IMR-90 (cell line): ENCODE measurements at regions not wholly inside any gene's neighbourhood (a gene's known extent, or its start where the extent isn't known, plus 50 kb on each side); places are given as distances from the start of the nearest gene placed in this dataset.

Source experiments
- ATAC-seq: fragments of 200-7000 bp; cut with Tn5 transposase; 2 replicates; pipeline ENCODE4 v1.9.1; 2020; ENCODE audit warnings: low read depth, mild to moderate bottlenecking, moderate library complexity
- BruUV-seq: library from RNA; stranded (reverse); fragments of 400-500 nt; replicated peaks from 2 replicates; lab custom pipeline; 2021; lab: Mats Ljungman, UMichigan
- CTCF ChIA-PET: fragments of 300-600 bp; formaldehyde crosslinking; extraction: SDS; loops from one replicate; lab custom pipeline; 2021; ENCODE audit warnings: antibody characterized with exemption; lab: Yijun Ruan, JAX
- POLR2A ChIA-PET: fragments of 300-600 bp; sonication (Branson Sonifier 250); formaldehyde crosslinking; loops from one replicate; lab custom pipeline; 2022; ENCODE audit warnings: antibody characterized with exemption; ENCODE audit not compliant: unreplicated experiment; lab: Charles Lee
- DNase-seq: peaks from one replicate; pipeline ENCODE4 v3.0.0; 2013
- H2AFZ ChIP-seq: replicated peaks from 2 replicates; pipeline ENCODE3; 2013; ENCODE audit warnings: low read length, mild to moderate bottlenecking; ENCODE audit not compliant: poor library complexity
- H2AK5ac ChIP-seq: 2 replicates; pipeline ENCODE4 v1.6.1; 2013; ENCODE audit warnings: low read depth, low read length, inconsistent platforms
- H2AK9ac ChIP-seq: replicated peaks from 2 replicates; pipeline ENCODE3; 2013; ENCODE audit warnings: mild to moderate bottlenecking, low read depth, low read length, moderate library complexity; ENCODE audit not compliant: poor library complexity
- H2BK120ac ChIP-seq: 2 replicates; pipeline ENCODE4 v1.6.1; 2013; ENCODE audit warnings: low read depth, low read length, inconsistent platforms
- H2BK15ac ChIP-seq: 3 replicates; pipeline ENCODE4 v1.6.1; 2013; ENCODE audit warnings: low read depth, low read length, inconsistent platforms
- H2BK20ac ChIP-seq: 2 replicates; pipeline ENCODE4 v1.6.1; 2013; ENCODE audit warnings: low read depth, mild to moderate bottlenecking, inconsistent platforms, low read length, moderate library complexity
- H2BK5ac ChIP-seq: 2 replicates; pipeline ENCODE4 v1.6.1; 2013; ENCODE audit warnings: mild to moderate bottlenecking, low read depth, low read length, inconsistent platforms; ENCODE audit not compliant: poor library complexity, severe bottlenecking
- H3K14ac ChIP-seq: replicated peaks from 2 replicates; pipeline ENCODE4 v1.6.1; 2013; ENCODE audit warnings: low read depth, low read length, inconsistent platforms
- H3K18ac ChIP-seq: 2 replicates; pipeline ENCODE4 v1.6.1; 2013; ENCODE audit warnings: low read depth, low read length, control low read depth
- H3K23ac ChIP-seq: 2 replicates; pipeline ENCODE4 v1.6.1; 2013; ENCODE audit warnings: low read depth, low read length, inconsistent platforms
- H3K27ac ChIP-seq: 2 replicates; pipeline ENCODE4 v1.5.1; 2013; ENCODE audit warnings: mild to moderate bottlenecking, control low read depth, low read length; ENCODE audit not compliant: insufficient read depth
- H3K27me3 ChIP-seq: 2 replicates; pipeline ENCODE4 v1.6.1; 2013; ENCODE audit warnings: low read length; ENCODE audit not compliant: control insufficient read depth, insufficient read depth
- H3K36me3 ChIP-seq: 2 replicates; pipeline ENCODE4 v1.6.1; 2013; ENCODE audit warnings: low read length, mixed read lengths; ENCODE audit not compliant: control insufficient read depth, insufficient read depth
- H3K4ac ChIP-seq: 2 replicates; pipeline ENCODE4 v1.6.1; 2013; ENCODE audit warnings: low read depth, low read length, inconsistent platforms
- H3K4me1 ChIP-seq: 2 replicates; pipeline ENCODE4 v1.6.1; 2013; ENCODE audit warnings: low read length, mixed read lengths; ENCODE audit not compliant: control insufficient read depth, insufficient read depth
- H3K4me2 ChIP-seq: 2 replicates; pipeline ENCODE4 v1.6.1; 2013; ENCODE audit warnings: low read depth, mild to moderate bottlenecking, control low read depth, low read length, moderate library complexity
- H3K4me3 ChIP-seq: 2 replicates; pipeline ENCODE4 v1.5.1; 2013; ENCODE audit warnings: low read depth, mild to moderate bottlenecking, control low read depth, low read length, moderate library complexity; ENCODE audit not compliant: insufficient read depth
- H3K56ac ChIP-seq: 2 replicates; pipeline ENCODE4 v1.6.1; 2013; ENCODE audit warnings: low read length, inconsistent platforms; ENCODE audit not compliant: insufficient read depth; ENCODE audit errors: extremely low read depth
- H3K79me1 ChIP-seq, 2 experiments: 2 replicates each; pipeline ENCODE4 v1.6.1; 2013; ENCODE audit warnings: low read length in 2 of 2, inconsistent platforms in 1 of 2, low read depth in 1 of 2
- H3K9ac ChIP-seq: 2 replicates; pipeline ENCODE4 v1.6.1; 2013; ENCODE audit warnings: low read depth, low read length, control low read depth
- H3K9me1 ChIP-seq: 2 replicates; pipeline ENCODE4 v1.6.1; 2013; ENCODE audit warnings: low read length, inconsistent platforms; ENCODE audit not compliant: insufficient read depth
- H3K9me3 ChIP-seq: 2 replicates; pipeline ENCODE4 v1.6.1; 2013; ENCODE audit warnings: low read length; ENCODE audit not compliant: control insufficient read depth, insufficient read depth
- H4K20me1 ChIP-seq: 2 replicates; pipeline ENCODE4 v1.6.1; 2013; ENCODE audit warnings: low read length, inconsistent platforms; ENCODE audit not compliant: insufficient read depth
- H4K5ac ChIP-seq: 2 replicates; pipeline ENCODE4 v1.6.1; 2013; ENCODE audit warnings: mild to moderate bottlenecking, low read depth, low read length, control low read depth
- H4K8ac ChIP-seq, 2 experiments: 2 replicates each; pipeline ENCODE4 v1.6.1; 2013; ENCODE audit warnings: low read depth in 2 of 2, low read length in 2 of 2, control low read depth in 1 of 2, inconsistent platforms in 1 of 2
- H4K91ac ChIP-seq: 2 replicates; pipeline ENCODE4 v1.6.1; 2013; ENCODE audit warnings: low read depth, low read length, inconsistent platforms; ENCODE audit not compliant: insufficient read depth
- BHLHE40 ChIP-seq: fragments of 150-350 bp; IDR thresholded peaks from 2 replicates; pipeline ENCODE4 v1.6.1; 2016; ENCODE audit warnings: mild to moderate bottlenecking, low read depth, low read length
- CEBPB ChIP-seq: IDR thresholded peaks from 2 replicates; pipeline ENCODE4 v1.6.1; 2012; ENCODE audit warnings: low read depth, low read length, improper control_type of control experiment
- CHD1 ChIP-seq: IDR thresholded peaks from 2 replicates; pipeline ENCODE4 v1.6.1; 2012; ENCODE audit warnings: low read depth, low read length, improper control_type of control experiment
- FOS ChIP-seq: fragments of 150-350 bp; IDR thresholded peaks from 2 replicates; pipeline ENCODE4 v1.6.1; 2016; ENCODE audit warnings: low read depth, low read length
- MAFK ChIP-seq: IDR thresholded peaks from 2 replicates; pipeline ENCODE4 v1.6.1; 2012; ENCODE audit warnings: low read depth, low read length, improper control_type of control experiment
- MAZ ChIP-seq: IDR thresholded peaks from 2 replicates; pipeline ENCODE4 v1.6.1; 2012; ENCODE audit warnings: low read depth, mild to moderate bottlenecking, low read length, improper control_type of control experiment, moderate library complexity, borderline replicate concordance
- MXI1 ChIP-seq: IDR thresholded peaks from 2 replicates; pipeline ENCODE4 v1.6.1; 2012; ENCODE audit warnings: low read depth, mild to moderate bottlenecking, low read length, moderate library complexity, borderline replicate concordance
- NFE2L2 ChIP-seq: fragments of 150-350 bp; IDR thresholded peaks from 2 replicates; pipeline ENCODE4 v1.6.1; 2016; ENCODE audit warnings: low read depth, mild to moderate bottlenecking, low read length
- POLR2A ChIP-seq: IDR thresholded peaks from 2 replicates; pipeline ENCODE4 v1.6.1; 2012; ENCODE audit warnings: mild to moderate bottlenecking, low read depth, low read length
- RAD21 ChIP-seq: IDR thresholded peaks from 2 replicates; pipeline ENCODE4 v1.6.1; 2012; ENCODE audit warnings: low read length, improper control_type of control experiment
- RCOR1 ChIP-seq: IDR thresholded peaks from 2 replicates; pipeline ENCODE4 v1.6.1; 2012; ENCODE audit warnings: mild to moderate bottlenecking, low read length, improper control_type of control experiment; ENCODE audit not compliant: insufficient replicate concordance
- RFX5 ChIP-seq: IDR thresholded peaks from 2 replicates; pipeline ENCODE4 v1.8.0; 2012; ENCODE audit warnings: low read depth, mild to moderate bottlenecking, low read length, moderate library complexity
- SMC3 ChIP-seq: fragments of 150-350 bp; IDR thresholded peaks from 2 replicates; pipeline ENCODE4 v1.6.1; 2016; ENCODE audit warnings: low read depth, mild to moderate bottlenecking, antibody characterized with exemption, low read length, moderate library complexity
- dilution Hi-C: fragments of 300-500 bp; cut with HindIII; formaldehyde crosslinking; loops from one replicate; pipeline ENCODE4 v1.14.3; 2018; ENCODE audit warnings: low sequenced_read_pairs; ENCODE audit not compliant: unreplicated experiment
- in situ Hi-C: fragments of 300-500 bp; cut with MboI; formaldehyde crosslinking; loops from 3 replicates; pipeline ENCODE4 v1.14.3; 2019; ENCODE audit warnings: low sequenced_read_pairs, inconsistent platforms, mixed read lengths
- intact Hi-C: fragments of 100-400 bp; cut with micrococcal nuclease; formaldehyde crosslinking; loops from 2 replicates; pipeline ENCODE4 v1.10.0; 2022
- TF ChIP-seq, protein P1 (sequence below): fragments of 150-350 bp; IDR thresholded peaks from 2 replicates; pipeline ENCODE4 v1.6.1; 2017; ENCODE audit warnings: mild to moderate bottlenecking, antibody characterized with exemption, low read length, low read depth
- TF ChIP-seq, protein P2 (sequence below): fragments of 150-350 bp; IDR thresholded peaks from 2 replicates; pipeline ENCODE4 v1.6.1; 2016; ENCODE audit warnings: low read depth, mild to moderate bottlenecking, low read length, moderate library complexity, borderline replicate concordance
- TF ChIP-seq, protein P3 (sequence below): conservative IDR thresholded peaks from 2 replicates; pipeline ENCODE4 v1.5.1; 2012; ENCODE audit warnings: mild to moderate bottlenecking, low read depth, low read length, improper control_type of control experiment

GRCh38 chr10:128901236-128901635 lies 565.8 kb upstream of the MGMT start:
- H3K27ac ChIP-seq: no peak overlapping the region
- H3K4ac ChIP-seq: no peak overlapping the region
- peaks cover 17% of the 10 kb centered on the region for H3K9me3 ChIP-seq
- no peaks in the 10 kb centered on the region for H3K9me1 ChIP-seq
- intact Hi-C loops: no loop called here
- dilution Hi-C loops: no loop called here
- ATAC-seq (no peak), DNase-seq (no peak)
- H3K4me2 ChIP-seq: no peak overlapping the region
- H2AK5ac ChIP-seq: no peak overlapping the region
- in situ Hi-C loops: no loop called here
- no peak overlapping the region for H2BK120ac ChIP-seq
- BruUV-seq: no TSS peak
- H3K14ac ChIP-seq: no peak overlapping the region
- no peak overlapping the region for H4K5ac ChIP-seq
- ChIA-PET CTCF (no interaction called here), POLR2A (no interaction called here)
- H2BK5ac ChIP-seq: no peak overlapping the region
- H3K56ac ChIP-seq: no peak overlapping the region
- H4K20me1 ChIP-seq: no peaks in the 10 kb centered on the region
- H4K91ac ChIP-seq: no peak overlapping the region
- no peak overlapping the region for H3K18ac ChIP-seq
- no peaks in the 10 kb centered on the region for H3K36me3 ChIP-seq
- H2BK20ac ChIP-seq: no peak overlapping the region
- no peak overlapping the region for H3K23ac ChIP-seq
- no peaks in the 10 kb centered on the region for H3K27me3 ChIP-seq
- no peak overlapping the region for H4K8ac ChIP-seq
- H2BK15ac ChIP-seq: no peak overlapping the region
- H3K4me1 ChIP-seq: no peaks in the 10 kb centered on the region
- H3K79me1 ChIP-seq: no peaks in the 10 kb centered on the region
- H2AFZ ChIP-seq: no peak overlapping the region
- no peak overlapping the region for H3K4me3 ChIP-seq
- H3K9ac ChIP-seq: no peak overlapping the region
- TF ChIP-seq POLR2A (no peak), NFE2L2 (no peak), RFX5 (no peak), MAFK (no peak), RAD21 (no peak), CHD1 (no peak), SMC3 (no peak), MXI1 (no peak), BHLHE40 (no peak), MAZ (no peak), FOS (no peak), CEBPB (no peak), RCOR1 (no peak)
- TF ChIP-seq, protein P1, sequence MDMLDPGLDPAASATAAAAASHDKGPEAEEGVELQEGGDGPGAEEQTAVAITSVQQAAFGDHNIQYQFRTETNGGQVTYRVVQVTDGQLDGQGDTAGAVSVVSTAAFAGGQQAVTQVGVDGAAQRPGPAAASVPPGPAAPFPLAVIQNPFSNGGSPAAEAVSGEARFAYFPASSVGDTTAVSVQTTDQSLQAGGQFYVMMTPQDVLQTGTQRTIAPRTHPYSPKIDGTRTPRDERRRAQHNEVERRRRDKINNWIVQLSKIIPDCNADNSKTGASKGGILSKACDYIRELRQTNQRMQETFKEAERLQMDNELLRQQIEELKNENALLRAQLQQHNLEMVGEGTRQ: no peak
- TF ChIP-seq, protein P2, sequence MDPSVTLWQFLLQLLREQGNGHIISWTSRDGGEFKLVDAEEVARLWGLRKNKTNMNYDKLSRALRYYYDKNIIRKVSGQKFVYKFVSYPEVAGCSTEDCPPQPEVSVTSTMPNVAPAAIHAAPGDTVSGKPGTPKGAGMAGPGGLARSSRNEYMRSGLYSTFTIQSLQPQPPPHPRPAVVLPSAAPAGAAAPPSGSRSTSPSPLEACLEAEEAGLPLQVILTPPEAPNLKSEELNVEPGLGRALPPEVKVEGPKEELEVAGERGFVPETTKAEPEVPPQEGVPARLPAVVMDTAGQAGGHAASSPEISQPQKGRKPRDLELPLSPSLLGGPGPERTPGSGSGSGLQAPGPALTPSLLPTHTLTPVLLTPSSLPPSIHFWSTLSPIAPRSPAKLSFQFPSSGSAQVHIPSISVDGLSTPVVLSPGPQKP: no peak
- TF ChIP-seq, protein P3, sequence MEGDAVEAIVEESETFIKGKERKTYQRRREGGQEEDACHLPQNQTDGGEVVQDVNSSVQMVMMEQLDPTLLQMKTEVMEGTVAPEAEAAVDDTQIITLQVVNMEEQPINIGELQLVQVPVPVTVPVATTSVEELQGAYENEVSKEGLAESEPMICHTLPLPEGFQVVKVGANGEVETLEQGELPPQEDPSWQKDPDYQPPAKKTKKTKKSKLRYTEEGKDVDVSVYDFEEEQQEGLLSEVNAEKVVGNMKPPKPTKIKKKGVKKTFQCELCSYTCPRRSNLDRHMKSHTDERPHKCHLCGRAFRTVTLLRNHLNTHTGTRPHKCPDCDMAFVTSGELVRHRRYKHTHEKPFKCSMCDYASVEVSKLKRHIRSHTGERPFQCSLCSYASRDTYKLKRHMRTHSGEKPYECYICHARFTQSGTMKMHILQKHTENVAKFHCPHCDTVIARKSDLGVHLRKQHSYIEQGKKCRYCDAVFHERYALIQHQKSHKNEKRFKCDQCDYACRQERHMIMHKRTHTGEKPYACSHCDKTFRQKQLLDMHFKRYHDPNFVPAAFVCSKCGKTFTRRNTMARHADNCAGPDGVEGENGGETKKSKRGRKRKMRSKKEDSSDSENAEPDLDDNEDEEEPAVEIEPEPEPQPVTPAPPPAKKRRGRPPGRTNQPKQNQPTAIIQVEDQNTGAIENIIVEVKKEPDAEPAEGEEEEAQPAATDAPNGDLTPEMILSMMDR: no peak
- no peak overlapping the region for H2AK9ac ChIP-seq
